T-helper 9 cell (primary cell): ENCODE measurements at regions not wholly inside any gene's neighbourhood (a gene's known extent, or its start where the extent isn't known, plus 50 kb on each side); places are given as distances from the start of the nearest gene placed in this dataset.

ENCODE experiments used
- DNase-seq: peaks from one replicate; pipeline ENCODE4 v3.0.0-alpha.2; 2020

- DNase-seq, result no peak
Observed at GRCh38 chr1:57848406-57848805, 424.5 kb upstream of the DAB1 start.

DNA sequence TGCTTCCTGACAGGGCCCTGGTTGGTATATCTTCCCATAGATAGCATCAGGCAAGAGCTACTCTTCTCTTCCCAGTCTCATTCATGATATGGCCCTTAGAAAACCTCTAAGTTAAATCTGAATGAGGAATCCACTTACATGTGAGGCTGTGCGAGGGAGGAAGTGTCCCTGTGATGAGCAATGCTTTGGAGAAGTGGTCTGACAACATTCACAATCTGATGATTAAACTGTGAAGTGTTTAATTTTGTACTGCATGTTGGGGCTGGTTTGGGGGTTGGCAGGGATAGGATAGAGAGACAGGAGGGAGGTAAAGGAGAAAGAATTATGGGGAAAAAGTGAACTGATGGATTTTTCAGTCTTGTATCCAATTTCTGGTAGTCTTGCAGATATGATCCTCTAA lies 421.2 kb upstream of the DAB1 start:
- no peak for DNase-seq

DNA sequence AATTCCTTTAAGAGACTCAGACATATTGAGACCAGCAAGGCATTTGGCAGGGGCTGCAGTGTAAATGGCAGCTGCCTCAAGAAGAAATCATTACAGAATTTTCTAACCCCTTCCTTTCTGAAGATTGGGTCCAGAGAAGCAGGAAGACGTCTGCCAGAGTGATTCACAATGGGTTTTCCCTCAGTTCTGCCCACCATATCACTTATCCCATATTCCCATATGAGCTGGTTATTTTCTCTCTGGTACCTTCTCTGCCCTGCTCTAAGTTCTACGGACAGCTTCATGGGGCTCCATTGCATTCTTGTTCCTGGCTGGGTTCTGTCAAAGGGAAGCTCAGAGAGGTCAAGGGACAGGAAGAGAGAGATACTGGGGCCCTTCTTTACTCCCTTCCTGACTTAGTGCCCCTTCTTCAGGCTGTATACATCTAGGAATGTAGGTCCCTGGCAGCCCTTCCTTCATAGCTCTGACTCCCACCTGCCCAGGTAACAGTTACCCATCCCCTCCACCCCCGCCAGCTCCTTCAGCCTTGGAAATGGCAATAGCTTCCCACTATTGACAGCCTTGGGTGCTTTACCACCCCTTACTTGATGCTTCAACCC lies 420.6 kb upstream of the DAB1 start:
- DNase-seq, result no peak

- no peak for DNase-seq
Observed at GRCh38 chr1:57843760-57844159, 419.9 kb upstream of the DAB1 start.

GRCh38 chr1:57839526-57839925 lies 415.7 kb upstream of the DAB1 start:
- no peak for DNase-seq

GRCh38 chr1:57839067-57839466 lies 415.2 kb upstream of the DAB1 start:
- DNase-seq, result no peak

DNA sequence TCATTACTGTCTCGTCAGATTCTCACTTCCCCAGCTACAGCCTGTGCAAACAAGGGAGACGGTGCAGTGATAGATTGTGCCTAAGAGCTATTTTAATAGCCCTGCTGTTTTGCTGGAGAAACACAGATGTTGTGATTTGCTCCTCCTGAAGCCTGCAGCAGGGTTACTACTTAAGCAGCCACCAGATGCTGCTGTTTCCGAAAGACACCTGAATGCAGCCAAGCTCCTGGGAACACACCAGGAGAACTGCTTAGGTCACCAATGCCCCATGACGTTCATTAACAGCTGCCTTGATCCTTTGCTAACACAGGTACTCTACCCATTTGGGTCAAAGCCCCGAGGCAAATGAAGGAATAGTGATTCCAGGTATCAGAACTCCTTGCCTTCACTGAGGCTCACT lies 411.8 kb upstream of the DAB1 start:
- DNase-seq, result no peak

- DNase-seq, result no peak
Observed at GRCh38 chr1:57833296-57833695, 409.4 kb upstream of the DAB1 start.

DNA sequence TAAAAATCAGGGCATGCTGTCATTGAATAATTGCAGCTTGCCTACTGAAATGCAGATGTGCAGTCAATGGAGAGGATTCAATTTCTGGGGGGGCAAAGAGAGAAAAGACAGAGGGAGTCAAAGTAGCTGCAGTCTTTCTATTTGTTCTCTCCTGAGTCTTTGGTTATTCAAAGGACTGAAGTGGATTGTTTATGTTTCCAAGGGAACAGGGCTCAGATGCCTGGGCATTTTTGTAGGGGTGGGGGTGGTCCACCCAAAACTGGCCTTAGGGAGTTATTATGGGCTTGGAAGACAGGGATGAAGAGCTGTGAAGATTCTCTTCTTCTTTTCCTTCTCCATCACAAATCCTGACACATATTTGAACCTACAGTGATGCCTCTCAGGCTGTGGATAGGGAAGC lies 408.8 kb upstream of the DAB1 start:
- DNase-seq, result no peak

DNA sequence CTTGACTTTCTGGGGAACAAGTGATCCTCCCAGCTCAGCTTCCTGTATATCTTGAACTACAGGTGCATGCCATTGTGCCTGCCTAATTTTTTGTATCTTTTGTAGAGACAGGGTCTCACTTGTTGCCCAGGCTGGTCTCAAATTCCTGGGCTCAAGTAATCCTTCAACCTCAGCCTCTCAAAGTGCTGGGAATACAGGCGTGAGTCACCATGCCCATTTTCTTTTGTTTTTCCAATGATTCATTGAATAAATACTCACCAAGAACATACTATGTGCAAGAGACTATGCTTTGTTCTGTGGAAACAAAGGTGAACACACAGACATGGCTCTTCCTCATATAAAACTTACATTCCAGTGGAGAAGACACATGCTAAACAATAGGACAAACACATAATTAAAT lies 407.8 kb upstream of the DAB1 start:
- DNase-seq, result no peak

DNA sequence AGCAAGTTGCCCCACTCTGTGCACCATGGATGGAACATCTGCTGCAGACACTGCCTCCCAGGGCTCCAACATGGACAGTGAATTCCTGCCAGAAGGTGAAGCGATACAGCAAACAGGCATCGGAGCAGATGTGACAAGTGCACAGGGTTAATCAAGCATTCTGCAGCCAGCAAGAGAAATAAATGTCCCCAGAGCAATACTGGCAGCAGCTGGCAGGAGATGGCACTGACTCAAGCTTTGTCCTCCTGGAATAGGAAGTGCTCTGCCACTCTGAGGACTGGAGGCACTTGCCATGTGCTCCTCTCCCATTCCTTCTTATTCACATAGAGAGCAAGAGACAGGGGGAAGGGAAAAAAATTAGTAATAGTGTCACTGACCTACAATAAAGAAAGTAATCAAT lies 402.7 kb upstream of the DAB1 start:
- DNase-seq, result no peak

DNA sequence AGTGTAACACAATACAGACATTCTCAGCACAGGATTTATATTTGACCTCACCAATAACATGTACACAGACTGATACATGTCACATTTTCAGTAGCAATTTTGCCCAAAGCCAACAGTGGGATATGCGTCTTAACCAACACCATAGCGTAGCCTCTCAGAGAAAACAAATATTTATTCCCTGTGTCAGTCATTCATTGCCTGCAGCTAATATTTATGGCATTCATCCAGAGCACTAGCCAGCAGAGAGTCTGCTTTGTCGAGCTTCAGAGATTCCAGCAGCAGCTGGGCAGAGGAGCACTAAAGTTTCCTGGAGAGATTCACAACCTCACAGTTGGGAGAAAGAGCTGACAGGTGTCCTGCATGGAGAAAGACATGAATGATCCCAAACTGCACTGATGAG lies 400.7 kb upstream of the DAB1 start:
- DNase-seq, result no peak

DNA sequence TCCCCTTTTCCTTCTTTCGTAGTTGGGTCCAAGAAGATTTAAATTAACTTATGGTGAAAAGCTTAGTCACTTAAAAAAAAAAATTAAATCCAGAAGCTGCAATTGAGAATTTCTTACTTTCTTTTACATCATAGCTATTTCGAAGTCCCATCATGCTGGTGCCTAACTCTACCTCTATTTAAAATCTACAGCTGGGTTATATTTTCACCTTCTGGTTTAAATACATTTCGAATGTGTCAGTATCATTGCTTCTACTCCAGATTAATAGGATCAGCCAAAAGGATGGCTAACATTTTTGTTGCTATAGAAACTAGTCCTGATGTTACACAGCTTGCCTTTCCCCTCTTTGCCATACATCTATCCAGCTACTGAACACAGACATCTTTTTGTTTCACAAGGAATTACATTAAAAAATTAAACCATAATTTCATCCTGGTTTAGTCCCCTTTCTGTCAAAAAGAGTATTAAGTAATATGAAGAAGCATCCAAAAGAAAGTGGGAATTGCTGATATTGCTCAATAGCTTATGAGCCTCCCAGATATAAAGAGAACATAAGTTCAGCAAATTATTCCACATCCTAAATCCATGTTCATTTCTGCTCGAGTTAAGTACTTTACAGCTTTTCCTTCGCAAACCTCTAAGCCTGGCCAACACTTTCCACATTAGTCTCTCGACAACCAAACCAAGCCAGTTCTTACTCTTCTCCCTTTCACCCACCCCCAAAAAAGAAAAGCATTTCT lies 396.7 kb upstream of the DAB1 start:
- no peak for DNase-seq

GRCh38 chr1:57819893-57820292 lies 396.0 kb upstream of the DAB1 start:
- no peak for DNase-seq

- DNase-seq, result no peak
Observed at GRCh38 chr1:57803586-57803985, 379.7 kb upstream of the DAB1 start.

DNA sequence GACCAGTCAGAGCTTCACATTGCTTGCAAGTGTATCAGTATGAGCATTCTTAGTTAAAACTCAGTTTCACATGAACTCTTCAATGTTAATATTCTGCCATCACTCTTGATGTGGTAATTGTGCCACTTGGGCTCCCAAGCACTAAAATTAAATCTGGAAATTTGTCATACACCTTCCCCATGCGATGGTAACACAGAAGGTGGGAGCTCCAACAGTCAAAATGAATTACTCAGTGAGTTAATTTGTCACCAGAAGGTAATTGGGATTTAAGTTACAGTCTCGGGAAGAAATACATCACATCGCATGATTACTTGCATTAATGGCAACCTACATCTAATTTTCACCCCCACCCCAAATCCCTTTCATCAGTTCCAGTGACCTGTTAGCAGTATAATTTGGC lies 376.5 kb upstream of the DAB1 start:
- DNase-seq, result no peak

- no peak for DNase-seq
Observed at GRCh38 chr1:57799490-57800115, 375.7 kb upstream of the DAB1 start.

DNA sequence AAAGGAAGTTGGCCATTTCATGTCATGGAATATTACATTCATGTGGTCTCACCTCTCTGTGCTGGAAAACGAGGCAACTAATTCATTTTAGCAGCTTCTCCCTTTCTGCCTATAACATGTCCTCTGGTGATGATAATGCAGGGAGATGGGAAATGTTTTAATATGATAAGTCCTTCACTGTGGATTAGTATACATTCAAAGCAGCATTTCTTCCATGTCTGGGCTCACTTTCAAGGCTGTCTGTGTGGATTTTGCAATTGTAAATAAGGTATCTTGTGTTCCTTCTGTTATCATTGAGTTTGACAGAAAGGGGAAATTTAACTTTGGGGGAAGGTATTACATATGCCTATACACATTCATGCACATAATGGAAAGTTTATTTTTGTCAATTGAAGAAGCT lies 374.7 kb upstream of the DAB1 start:
- no peak for DNase-seq

DNA sequence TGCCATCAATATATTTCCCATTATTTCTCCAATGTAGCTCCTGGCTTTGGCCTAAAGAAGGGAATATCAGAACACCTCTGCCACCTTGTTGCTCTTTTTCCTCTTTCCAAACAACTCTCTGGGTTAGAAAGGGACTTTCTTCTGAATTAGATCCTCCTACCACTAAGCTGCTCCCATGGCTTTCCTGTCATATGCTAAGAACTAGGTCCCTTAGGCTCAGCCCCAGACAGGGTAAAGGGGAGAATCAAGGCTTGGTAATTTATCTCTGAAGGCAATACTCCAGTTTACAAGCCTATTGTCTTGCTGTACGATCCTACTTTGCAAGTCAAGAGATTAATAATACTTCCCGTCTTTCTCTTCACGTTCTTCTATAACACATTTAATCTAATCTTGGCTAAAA lies 373.2 kb upstream of the DAB1 start:
- no peak for DNase-seq

DNA sequence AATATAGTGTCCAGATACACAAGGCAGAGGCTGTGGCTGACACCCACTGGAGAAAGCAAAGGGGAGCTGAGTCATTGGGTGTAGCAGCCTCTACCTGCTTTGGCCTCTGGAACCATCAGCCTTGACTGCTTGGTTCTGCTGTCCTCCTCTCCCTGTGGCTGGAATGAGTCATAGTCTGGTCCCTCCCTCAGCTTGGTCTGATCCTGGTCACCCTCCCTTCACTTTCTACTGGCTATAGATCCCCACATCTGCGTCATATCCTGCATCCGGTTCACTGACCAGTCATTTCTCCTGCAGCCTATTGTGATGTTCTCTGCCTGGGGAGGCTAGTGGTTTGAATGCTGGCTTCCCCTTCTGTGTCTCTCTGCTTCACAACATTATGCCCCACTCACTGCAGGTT lies 372.8 kb upstream of the DAB1 start:
- DNase-seq, result no peak

DNA sequence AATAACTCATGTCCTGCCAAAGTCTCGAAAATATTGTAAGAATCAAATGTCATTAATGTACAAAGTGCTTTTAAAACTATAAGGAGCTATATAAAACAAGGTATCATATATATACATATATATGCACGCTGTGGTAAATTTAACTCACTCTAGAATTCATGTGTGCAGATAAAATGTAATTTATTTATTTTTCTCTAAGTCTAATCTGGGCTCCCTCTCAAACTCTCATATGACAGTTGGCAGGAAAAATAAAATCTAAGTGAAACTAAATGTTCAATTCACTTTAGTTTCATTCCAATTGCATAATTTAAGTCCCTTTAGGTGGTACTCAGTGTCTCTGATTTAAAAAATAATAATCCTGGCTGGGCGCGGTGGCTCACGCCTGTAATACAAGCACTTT lies 372.0 kb upstream of the DAB1 start:
- no peak for DNase-seq

DNA sequence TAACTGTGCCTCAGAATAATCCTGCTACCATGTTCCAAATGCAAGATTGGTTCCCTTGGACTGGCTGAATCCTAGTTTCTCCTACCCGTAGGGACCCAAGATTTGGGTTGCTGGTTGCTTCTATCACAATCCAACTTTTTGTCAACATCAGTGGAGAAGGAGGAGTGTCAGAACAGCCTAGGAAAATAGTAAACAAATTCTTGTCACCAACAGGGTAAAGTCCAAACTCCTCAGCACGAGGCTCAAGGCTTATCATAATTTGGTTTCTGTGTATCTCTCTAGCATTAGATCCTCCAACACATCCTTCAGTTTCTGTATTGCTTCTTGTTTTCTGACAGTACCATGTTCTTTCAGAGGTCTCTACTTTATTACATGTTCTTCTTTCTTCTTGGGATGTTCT lies 370.2 kb upstream of the DAB1 start:
- DNase-seq, result no peak

DNA sequence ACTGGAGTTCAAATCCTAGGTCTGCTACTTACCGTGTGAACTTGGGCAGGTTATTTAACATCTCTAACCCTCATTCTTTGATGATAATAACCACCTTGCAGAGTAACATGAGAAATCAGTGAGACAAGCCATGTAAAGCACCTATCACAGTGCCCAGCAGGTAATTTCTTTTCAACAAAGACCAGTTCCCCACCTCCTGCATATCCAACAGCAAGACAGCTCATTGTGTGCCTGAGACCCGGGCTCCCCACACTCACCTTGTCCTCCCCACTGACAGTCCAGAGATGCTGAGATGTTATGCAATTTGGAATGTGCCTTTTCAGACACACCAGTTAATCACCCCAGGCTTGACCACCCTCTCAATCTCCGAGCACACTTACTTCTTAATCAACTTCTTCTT lies 367.6 kb upstream of the DAB1 start:
- no peak for DNase-seq

DNA sequence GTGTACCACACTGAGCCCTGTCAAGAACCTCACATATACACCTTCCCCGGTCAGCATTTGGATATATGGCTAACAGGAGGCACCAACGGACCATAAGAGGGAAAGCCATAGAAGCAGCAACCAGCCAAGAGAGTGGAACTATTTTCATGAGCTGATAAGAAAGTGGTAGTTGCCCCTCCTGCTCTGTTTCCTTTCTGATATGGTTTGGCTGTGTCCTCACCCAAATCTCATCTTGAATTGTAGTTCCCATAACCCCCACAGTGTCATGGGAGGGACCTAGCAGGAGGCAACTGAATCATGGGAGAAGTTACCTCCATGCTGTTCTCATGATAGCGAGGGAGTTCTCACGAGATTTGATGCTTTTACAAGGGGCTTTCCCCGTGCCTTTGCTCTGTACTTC lies 366.1 kb upstream of the DAB1 start:
- DNase-seq, result no peak

DNA sequence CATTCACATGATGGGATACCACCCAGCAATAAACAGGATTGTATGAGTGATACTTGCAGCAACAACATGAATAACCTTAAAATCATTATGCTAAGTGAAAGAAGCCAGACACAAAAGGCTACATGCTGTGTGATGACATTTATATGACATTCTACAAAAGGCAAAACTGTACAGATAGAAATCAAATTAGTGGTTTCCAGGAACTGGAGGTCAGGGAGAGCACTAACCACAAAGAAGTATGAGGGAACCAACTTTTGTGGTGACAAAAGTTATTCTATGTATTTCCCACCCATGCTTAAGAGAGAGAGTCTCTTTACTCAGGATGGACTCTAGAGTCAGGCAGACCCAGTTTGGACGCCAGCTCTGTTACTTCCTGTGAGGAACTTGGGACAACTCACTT lies 364.5 kb upstream of the DAB1 start:
- DNase-seq, result no peak
